Smooth muscle cell (in vitro differentiated cells): ENCODE measurements at regions not wholly inside any gene's neighbourhood (a gene's known extent, or its start where the extent isn't known, plus 50 kb on each side); places are given as distances from the start of the nearest gene placed in this dataset.

Source experiments
- DNase-seq: peaks from one replicate; lab custom pipeline; 2025; ENCODE audit not compliant: unreplicated experiment; lab: John Stamatoyannopoulos, UW
- H2AFZ ChIP-seq: fragments of 200-600 bp; sonication (generic); 2 replicates; pipeline ENCODE4 v1.6.0; 2016; ENCODE audit warnings: antibody characterized with exemption, low read depth, mild to moderate bottlenecking
- H3F3A ChIP-seq: fragments of 200-600 bp; sonication (generic); 2 replicates; pipeline ENCODE4 v1.6.0; 2017; ENCODE audit warnings: antibody characterized with exemption, low read depth
- H3K27ac ChIP-seq: fragments of 200-600 bp; sonication (generic); 2 replicates; pipeline ENCODE4 v1.5.1; 2016; ENCODE audit warnings: low read depth, mild to moderate bottlenecking
- H3K27me3 ChIP-seq: fragments of 200-600 bp; sonication (generic); 2 replicates; pipeline ENCODE4 v1.6.1; 2016; ENCODE audit warnings: low read depth, mild to moderate bottlenecking
- H3K36me3 ChIP-seq: fragments of 200-600 bp; sonication (generic); 2 replicates; pipeline ENCODE4 v1.5.1; 2016; ENCODE audit warnings: low read depth
- H3K4me1 ChIP-seq: fragments of 200-600 bp; sonication (generic); 2 replicates; pipeline ENCODE4 v1.5.1; 2016; ENCODE audit warnings: low read depth
- H3K4me2 ChIP-seq: fragments of 200-600 bp; sonication (generic); 2 replicates; pipeline ENCODE4 v1.6.0; 2016; ENCODE audit warnings: mild to moderate bottlenecking
- H3K4me3 ChIP-seq: fragments of 200-600 bp; sonication (generic); 2 replicates; pipeline ENCODE4 v1.5.1; 2016; ENCODE audit warnings: mild to moderate bottlenecking
- H3K79me2 ChIP-seq: fragments of 200-600 bp; sonication (generic); 2 replicates; pipeline ENCODE4 v1.6.0; 2016; ENCODE audit warnings: low read depth, mild to moderate bottlenecking
- H3K9ac ChIP-seq: fragments of 200-600 bp; sonication (generic); 2 replicates; pipeline ENCODE4 v1.6.0; 2016; ENCODE audit warnings: low read depth
- H3K9me3 ChIP-seq: fragments of 200-600 bp; sonication (generic); replicated peaks from 2 replicates; pipeline ENCODE4 v1.5.1; 2016; ENCODE audit warnings: low read depth
- H4K20me1 ChIP-seq: fragments of 200-600 bp; sonication (generic); 2 replicates; pipeline ENCODE4 v1.6.0; 2016; ENCODE audit warnings: low read depth
- WGBS: methylation state at CpG from one replicate; pipeline ENCODE4 v1.1.7; 2016; ENCODE audit warnings: low lambda C conversion rate; 5-methylcytosine and 5-hydroxymethylcytosine counted together
- TF ChIP-seq, protein P1 (sequence below): fragments of 200-600 bp; sonication (generic); IDR thresholded peaks from 2 replicates; pipeline ENCODE4 v1.5.1; 2017; ENCODE audit warnings: borderline replicate concordance, mild to moderate bottlenecking, antibody characterized with exemption; ENCODE audit not compliant: insufficient read depth, poor library complexity, severe bottlenecking

DNA sequence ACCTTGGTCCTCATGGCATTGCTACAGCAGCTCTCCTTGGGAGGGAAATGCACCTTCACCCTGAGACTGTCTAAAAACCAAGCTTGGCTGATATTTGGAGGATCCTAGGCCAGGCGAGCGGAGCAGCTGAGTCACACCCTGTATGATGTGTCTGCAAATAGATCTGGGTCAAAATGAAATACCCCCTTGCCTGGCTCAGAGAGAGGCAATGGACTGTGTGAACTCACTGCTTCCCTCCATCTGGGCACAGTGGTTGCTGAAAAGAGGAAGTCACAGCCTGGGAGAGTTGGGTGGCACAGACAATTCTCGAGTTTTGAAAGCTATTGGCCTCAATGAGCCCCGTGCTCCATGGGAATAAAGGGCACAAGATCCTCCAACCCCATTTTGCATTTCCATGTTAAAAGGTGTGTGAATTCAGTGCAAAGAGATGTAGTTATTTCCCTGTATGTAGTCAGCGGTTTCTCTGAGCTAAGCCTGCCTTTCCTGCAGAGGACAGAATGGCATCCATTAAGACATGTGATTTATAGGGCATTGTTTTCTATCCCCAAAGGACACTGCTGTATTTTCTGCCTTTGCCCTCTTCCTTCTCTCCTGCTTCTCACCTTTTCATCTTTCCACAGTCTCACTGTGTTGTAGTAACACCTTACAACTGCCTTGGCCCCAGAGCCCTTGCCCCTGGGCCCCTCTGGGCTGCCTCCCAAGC lies 177.2 kb downstream of the GADD45G start:
- Histone ChIP-seq H3K27ac (no peak overlapping the region), H3F3A (no peaks in the 10 kb centered on the region), H4K20me1 (no peaks in the 10 kb centered on the region), H3K79me2 (no peaks in the 10 kb centered on the region), H3K4me2 (no peak overlapping the region), H3K4me1 (peaks cover 9% of the 10 kb centered on the region), H2AFZ (no peak overlapping the region), H3K9ac (no peak overlapping the region), H3K36me3 (no peaks in the 10 kb centered on the region), H3K27me3 (no peaks in the 10 kb centered on the region), H3K4me3 (no peak overlapping the region), H3K9me3 (no peaks in the 10 kb centered on the region)
- TF ChIP-seq, protein P1, sequence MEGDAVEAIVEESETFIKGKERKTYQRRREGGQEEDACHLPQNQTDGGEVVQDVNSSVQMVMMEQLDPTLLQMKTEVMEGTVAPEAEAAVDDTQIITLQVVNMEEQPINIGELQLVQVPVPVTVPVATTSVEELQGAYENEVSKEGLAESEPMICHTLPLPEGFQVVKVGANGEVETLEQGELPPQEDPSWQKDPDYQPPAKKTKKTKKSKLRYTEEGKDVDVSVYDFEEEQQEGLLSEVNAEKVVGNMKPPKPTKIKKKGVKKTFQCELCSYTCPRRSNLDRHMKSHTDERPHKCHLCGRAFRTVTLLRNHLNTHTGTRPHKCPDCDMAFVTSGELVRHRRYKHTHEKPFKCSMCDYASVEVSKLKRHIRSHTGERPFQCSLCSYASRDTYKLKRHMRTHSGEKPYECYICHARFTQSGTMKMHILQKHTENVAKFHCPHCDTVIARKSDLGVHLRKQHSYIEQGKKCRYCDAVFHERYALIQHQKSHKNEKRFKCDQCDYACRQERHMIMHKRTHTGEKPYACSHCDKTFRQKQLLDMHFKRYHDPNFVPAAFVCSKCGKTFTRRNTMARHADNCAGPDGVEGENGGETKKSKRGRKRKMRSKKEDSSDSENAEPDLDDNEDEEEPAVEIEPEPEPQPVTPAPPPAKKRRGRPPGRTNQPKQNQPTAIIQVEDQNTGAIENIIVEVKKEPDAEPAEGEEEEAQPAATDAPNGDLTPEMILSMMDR, result no peak
- WGBS, result 83% methylated on average over 5 of the region's 5 CpGs
- no peak for DNase-seq

- no peak overlapping the region for H3K4me3 ChIP-seq
- peak overlapping the region; percentile 0 for H2AFZ ChIP-seq
- H3K36me3 ChIP-seq, result no peaks in the 10 kb centered on the region
- no peaks in the 10 kb centered on the region for H4K20me1 ChIP-seq
- no peak overlapping the region for H3K27ac ChIP-seq
- H3K9me3 ChIP-seq, result no peaks in the 10 kb centered on the region
- no peak overlapping the region for H3K9ac ChIP-seq
- H3K4me2 ChIP-seq, result no peak overlapping the region
- TF ChIP-seq, protein P1, result no peak
- H3F3A ChIP-seq, result no peaks in the 10 kb centered on the region
- H3K4me1 ChIP-seq, result no peaks in the 10 kb centered on the region
- H3K79me2 ChIP-seq, result no peaks in the 10 kb centered on the region
- DNase-seq, result no peak
- 17% methylated on average over 1 of the region's 1 CpG for WGBS
- no peaks in the 10 kb centered on the region for H3K27me3 ChIP-seq
Measured at GRCh38 chr9:89786655-89787054, 181.8 kb downstream of the GADD45G start.

GRCh38 chr9:89787595-89787994 lies 182.8 kb downstream of the GADD45G start:
- no peaks in the 10 kb centered on the region for H4K20me1 ChIP-seq
- no peaks in the 10 kb centered on the region for H3K4me1 ChIP-seq
- no peak overlapping the region for H3K27ac ChIP-seq
- H3K27me3 ChIP-seq, result no peaks in the 10 kb centered on the region
- no peaks in the 10 kb centered on the region for H3K9me3 ChIP-seq
- no peak overlapping the region for H3K4me3 ChIP-seq
- H3F3A ChIP-seq, result no peaks in the 10 kb centered on the region
- no peak overlapping the region for H3K4me2 ChIP-seq
- no peak overlapping the region for H3K9ac ChIP-seq
- DNase-seq, result no peak
- H3K79me2 ChIP-seq, result no peaks in the 10 kb centered on the region
- no peak overlapping the region for H2AFZ ChIP-seq
- no peaks in the 10 kb centered on the region for H3K36me3 ChIP-seq
- TF ChIP-seq, protein P1, result no peak

DNA sequence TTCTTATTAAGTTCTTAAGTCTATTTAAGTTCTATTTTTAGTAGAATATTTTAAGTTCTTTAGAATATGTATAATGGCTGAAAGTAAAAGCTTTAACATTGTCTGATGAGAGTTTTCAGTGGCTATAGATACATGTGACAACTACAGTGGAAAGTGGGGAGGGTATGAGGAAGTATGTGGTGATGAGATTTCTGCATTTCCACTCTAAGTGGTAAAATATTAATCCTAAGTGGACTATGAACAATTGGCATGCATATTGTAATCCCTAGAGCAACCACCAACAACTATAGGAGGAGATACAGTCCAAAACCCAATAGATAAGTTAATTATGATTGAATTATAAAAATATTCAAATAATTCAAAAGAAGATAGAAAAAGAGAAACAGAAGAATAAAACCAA lies 183.6 kb downstream of the GADD45G start:
- H4K20me1 ChIP-seq, result no peaks in the 10 kb centered on the region
- H3K4me1 ChIP-seq, result no peaks in the 10 kb centered on the region
- TF ChIP-seq, protein P1, result no peak
- no peak overlapping the region for H2AFZ ChIP-seq
- no peaks in the 10 kb centered on the region for H3F3A ChIP-seq
- no peak for DNase-seq
- H3K79me2 ChIP-seq, result no peaks in the 10 kb centered on the region
- H3K9ac ChIP-seq, result no peak overlapping the region
- H3K27me3 ChIP-seq, result no peaks in the 10 kb centered on the region
- H3K9me3 ChIP-seq, result no peaks in the 10 kb centered on the region
- no peak overlapping the region for H3K27ac ChIP-seq
- H3K4me3 ChIP-seq, result no peak overlapping the region
- H3K4me2 ChIP-seq, result no peak overlapping the region
- H3K36me3 ChIP-seq, result no peaks in the 10 kb centered on the region
